IMR-90 (cell line): ENCODE measurements at regions not wholly inside any gene's neighbourhood (a gene's known extent, or its start where the extent isn't known, plus 50 kb on each side); places are given as distances from the start of the nearest gene placed in this dataset.

Experiments
- ATAC-seq: fragments of 200-7000 bp; cut with Tn5 transposase; 2 replicates; pipeline ENCODE4 v1.9.1; 2020; ENCODE audit warnings: low read depth, mild to moderate bottlenecking, moderate library complexity
- BruUV-seq: library from RNA; stranded (reverse); fragments of 400-500 nt; replicated peaks from 2 replicates; lab custom pipeline; 2021; lab: Mats Ljungman, UMichigan
- CTCF ChIA-PET: fragments of 300-600 bp; formaldehyde crosslinking; extraction: SDS; loops from one replicate; lab custom pipeline; 2021; ENCODE audit warnings: antibody characterized with exemption; lab: Yijun Ruan, JAX
- POLR2A ChIA-PET: fragments of 300-600 bp; sonication (Branson Sonifier 250); formaldehyde crosslinking; loops from one replicate; lab custom pipeline; 2022; ENCODE audit warnings: antibody characterized with exemption; ENCODE audit not compliant: unreplicated experiment; lab: Charles Lee
- DNase-seq: peaks from one replicate; pipeline ENCODE4 v3.0.0; 2013
- H2AFZ ChIP-seq: replicated peaks from 2 replicates; pipeline ENCODE3; 2013; ENCODE audit warnings: low read length, mild to moderate bottlenecking; ENCODE audit not compliant: poor library complexity
- H2AK5ac ChIP-seq: 2 replicates; pipeline ENCODE4 v1.6.1; 2013; ENCODE audit warnings: low read depth, low read length, inconsistent platforms
- H2AK9ac ChIP-seq: replicated peaks from 2 replicates; pipeline ENCODE3; 2013; ENCODE audit warnings: mild to moderate bottlenecking, low read depth, low read length, moderate library complexity; ENCODE audit not compliant: poor library complexity
- H2BK120ac ChIP-seq: 2 replicates; pipeline ENCODE4 v1.6.1; 2013; ENCODE audit warnings: low read depth, low read length, inconsistent platforms
- H2BK15ac ChIP-seq: 3 replicates; pipeline ENCODE4 v1.6.1; 2013; ENCODE audit warnings: low read depth, low read length, inconsistent platforms
- H2BK20ac ChIP-seq: 2 replicates; pipeline ENCODE4 v1.6.1; 2013; ENCODE audit warnings: low read depth, mild to moderate bottlenecking, inconsistent platforms, low read length, moderate library complexity
- H2BK5ac ChIP-seq: 2 replicates; pipeline ENCODE4 v1.6.1; 2013; ENCODE audit warnings: mild to moderate bottlenecking, low read depth, low read length, inconsistent platforms; ENCODE audit not compliant: poor library complexity, severe bottlenecking
- H3K14ac ChIP-seq: replicated peaks from 2 replicates; pipeline ENCODE4 v1.6.1; 2013; ENCODE audit warnings: low read depth, low read length, inconsistent platforms
- H3K18ac ChIP-seq: 2 replicates; pipeline ENCODE4 v1.6.1; 2013; ENCODE audit warnings: low read depth, low read length, control low read depth
- H3K23ac ChIP-seq: 2 replicates; pipeline ENCODE4 v1.6.1; 2013; ENCODE audit warnings: low read depth, low read length, inconsistent platforms
- H3K27ac ChIP-seq: 2 replicates; pipeline ENCODE4 v1.5.1; 2013; ENCODE audit warnings: mild to moderate bottlenecking, control low read depth, low read length; ENCODE audit not compliant: insufficient read depth
- H3K27me3 ChIP-seq: 2 replicates; pipeline ENCODE4 v1.6.1; 2013; ENCODE audit warnings: low read length; ENCODE audit not compliant: control insufficient read depth, insufficient read depth
- H3K36me3 ChIP-seq: 2 replicates; pipeline ENCODE4 v1.6.1; 2013; ENCODE audit warnings: low read length, mixed read lengths; ENCODE audit not compliant: control insufficient read depth, insufficient read depth
- H3K4ac ChIP-seq: 2 replicates; pipeline ENCODE4 v1.6.1; 2013; ENCODE audit warnings: low read depth, low read length, inconsistent platforms
- H3K4me1 ChIP-seq: 2 replicates; pipeline ENCODE4 v1.6.1; 2013; ENCODE audit warnings: low read length, mixed read lengths; ENCODE audit not compliant: control insufficient read depth, insufficient read depth
- H3K4me2 ChIP-seq: 2 replicates; pipeline ENCODE4 v1.6.1; 2013; ENCODE audit warnings: low read depth, mild to moderate bottlenecking, control low read depth, low read length, moderate library complexity
- H3K4me3 ChIP-seq: 2 replicates; pipeline ENCODE4 v1.5.1; 2013; ENCODE audit warnings: low read depth, mild to moderate bottlenecking, control low read depth, low read length, moderate library complexity; ENCODE audit not compliant: insufficient read depth
- H3K56ac ChIP-seq: 2 replicates; pipeline ENCODE4 v1.6.1; 2013; ENCODE audit warnings: low read length, inconsistent platforms; ENCODE audit not compliant: insufficient read depth; ENCODE audit errors: extremely low read depth
- H3K79me1 ChIP-seq, 2 experiments: 2 replicates each; pipeline ENCODE4 v1.6.1; 2013; ENCODE audit warnings: low read length in 2 of 2, inconsistent platforms in 1 of 2, low read depth in 1 of 2
- H3K9ac ChIP-seq: 2 replicates; pipeline ENCODE4 v1.6.1; 2013; ENCODE audit warnings: low read depth, low read length, control low read depth
- H3K9me1 ChIP-seq: 2 replicates; pipeline ENCODE4 v1.6.1; 2013; ENCODE audit warnings: low read length, inconsistent platforms; ENCODE audit not compliant: insufficient read depth
- H3K9me3 ChIP-seq: 2 replicates; pipeline ENCODE4 v1.6.1; 2013; ENCODE audit warnings: low read length; ENCODE audit not compliant: control insufficient read depth, insufficient read depth
- H4K20me1 ChIP-seq: 2 replicates; pipeline ENCODE4 v1.6.1; 2013; ENCODE audit warnings: low read length, inconsistent platforms; ENCODE audit not compliant: insufficient read depth
- H4K5ac ChIP-seq: 2 replicates; pipeline ENCODE4 v1.6.1; 2013; ENCODE audit warnings: mild to moderate bottlenecking, low read depth, low read length, control low read depth
- H4K8ac ChIP-seq, 2 experiments: 2 replicates each; pipeline ENCODE4 v1.6.1; 2013; ENCODE audit warnings: low read depth in 2 of 2, low read length in 2 of 2, control low read depth in 1 of 2, inconsistent platforms in 1 of 2
- H4K91ac ChIP-seq: 2 replicates; pipeline ENCODE4 v1.6.1; 2013; ENCODE audit warnings: low read depth, low read length, inconsistent platforms; ENCODE audit not compliant: insufficient read depth
- CHD1 ChIP-seq: IDR thresholded peaks from 2 replicates; pipeline ENCODE4 v1.6.1; 2012; ENCODE audit warnings: low read depth, low read length, improper control_type of control experiment
- CTCF ChIP-seq: conservative IDR thresholded peaks from 2 replicates; pipeline ENCODE4 v1.5.1; 2012; ENCODE audit warnings: mild to moderate bottlenecking, low read depth, low read length, improper control_type of control experiment
- FOS ChIP-seq: fragments of 150-350 bp; IDR thresholded peaks from 2 replicates; pipeline ENCODE4 v1.6.1; 2016; ENCODE audit warnings: low read depth, low read length
- MXI1 ChIP-seq: IDR thresholded peaks from 2 replicates; pipeline ENCODE4 v1.6.1; 2012; ENCODE audit warnings: low read depth, mild to moderate bottlenecking, low read length, moderate library complexity, borderline replicate concordance
- NFE2L2 ChIP-seq: fragments of 150-350 bp; IDR thresholded peaks from 2 replicates; pipeline ENCODE4 v1.6.1; 2016; ENCODE audit warnings: low read depth, mild to moderate bottlenecking, low read length
- POLR2A ChIP-seq: IDR thresholded peaks from 2 replicates; pipeline ENCODE4 v1.6.1; 2012; ENCODE audit warnings: mild to moderate bottlenecking, low read depth, low read length
- RAD21 ChIP-seq: IDR thresholded peaks from 2 replicates; pipeline ENCODE4 v1.6.1; 2012; ENCODE audit warnings: low read length, improper control_type of control experiment
- RCOR1 ChIP-seq: IDR thresholded peaks from 2 replicates; pipeline ENCODE4 v1.6.1; 2012; ENCODE audit warnings: mild to moderate bottlenecking, low read length, improper control_type of control experiment; ENCODE audit not compliant: insufficient replicate concordance
- RFX5 ChIP-seq: IDR thresholded peaks from 2 replicates; pipeline ENCODE4 v1.8.0; 2012; ENCODE audit warnings: low read depth, mild to moderate bottlenecking, low read length, moderate library complexity
- SMC3 ChIP-seq: fragments of 150-350 bp; IDR thresholded peaks from 2 replicates; pipeline ENCODE4 v1.6.1; 2016; ENCODE audit warnings: low read depth, mild to moderate bottlenecking, antibody characterized with exemption, low read length, moderate library complexity
- WGBS, 2 experiments: methylation state at CpG; one replicate each; pipeline versions ENCODE4 v1.1.5 to v1.1.7; 2013; ENCODE audit warnings: missing lambda C conversion rate in 2 of 2; ENCODE audit not compliant: insufficient read length in 1 of 2; ENCODE audit errors: extremely low coverage in 2 of 2; 5-methylcytosine and 5-hydroxymethylcytosine counted together
- dilution Hi-C: fragments of 300-500 bp; cut with HindIII; formaldehyde crosslinking; loops from one replicate; pipeline ENCODE4 v1.14.3; 2018; ENCODE audit warnings: low sequenced_read_pairs; ENCODE audit not compliant: unreplicated experiment
- in situ Hi-C: fragments of 300-500 bp; cut with MboI; formaldehyde crosslinking; loops from 3 replicates; pipeline ENCODE4 v1.14.3; 2019; ENCODE audit warnings: low sequenced_read_pairs, inconsistent platforms, mixed read lengths
- intact Hi-C: fragments of 100-400 bp; cut with micrococcal nuclease; formaldehyde crosslinking; loops from 2 replicates; pipeline ENCODE4 v1.10.0; 2022
- TF ChIP-seq, protein P1 (sequence below): fragments of 150-350 bp; IDR thresholded peaks from 2 replicates; pipeline ENCODE4 v1.6.1; 2016; ENCODE audit warnings: low read depth, mild to moderate bottlenecking, low read length, moderate library complexity, borderline replicate concordance

DNA sequence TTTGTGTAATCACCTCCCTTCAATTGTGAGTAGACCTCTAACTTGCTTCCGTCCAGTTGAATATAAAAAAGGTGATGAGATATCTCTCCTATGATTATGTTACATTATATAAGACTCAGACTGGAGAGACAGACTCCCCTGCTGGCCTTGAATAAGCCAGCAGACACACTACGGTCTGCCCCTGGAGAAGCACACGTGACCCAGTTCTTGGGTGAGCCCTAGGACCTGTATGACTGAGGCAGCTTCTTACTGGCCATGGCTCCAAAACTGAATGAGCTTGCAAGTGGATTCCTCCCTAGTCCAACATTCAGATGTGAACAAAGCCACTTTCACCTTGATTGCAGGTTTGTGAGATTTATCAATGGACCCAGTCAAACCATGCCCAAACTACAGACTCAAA, 427.9 kb upstream of the DCN start:
- CTCF ChIA-PET: no interaction called here
- no peak overlapping the region for H4K91ac ChIP-seq
- H3K4ac ChIP-seq: no peak overlapping the region
- no peaks in the 10 kb centered on the region for H3K9me3 ChIP-seq
- no peak overlapping the region for H3K56ac ChIP-seq
- no TSS peak for BruUV-seq
- TF ChIP-seq RFX5 (no peak), MXI1 (no peak), NFE2L2 (no peak), POLR2A (no peak), CHD1 (no peak), FOS (no peak), RCOR1 (no peak), RAD21 (no peak), CTCF (no peak), SMC3 (no peak)
- TF ChIP-seq, protein P1, sequence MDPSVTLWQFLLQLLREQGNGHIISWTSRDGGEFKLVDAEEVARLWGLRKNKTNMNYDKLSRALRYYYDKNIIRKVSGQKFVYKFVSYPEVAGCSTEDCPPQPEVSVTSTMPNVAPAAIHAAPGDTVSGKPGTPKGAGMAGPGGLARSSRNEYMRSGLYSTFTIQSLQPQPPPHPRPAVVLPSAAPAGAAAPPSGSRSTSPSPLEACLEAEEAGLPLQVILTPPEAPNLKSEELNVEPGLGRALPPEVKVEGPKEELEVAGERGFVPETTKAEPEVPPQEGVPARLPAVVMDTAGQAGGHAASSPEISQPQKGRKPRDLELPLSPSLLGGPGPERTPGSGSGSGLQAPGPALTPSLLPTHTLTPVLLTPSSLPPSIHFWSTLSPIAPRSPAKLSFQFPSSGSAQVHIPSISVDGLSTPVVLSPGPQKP: no peak
- H3K4me1 ChIP-seq: no peaks in the 10 kb centered on the region
- no peak overlapping the region for H2BK120ac ChIP-seq
- no peak overlapping the region for H2AK5ac ChIP-seq
- no peak overlapping the region for H3K9ac ChIP-seq
- no peak overlapping the region for H4K8ac ChIP-seq
- POLR2A ChIA-PET: no interaction called here
- H4K5ac ChIP-seq: no peak overlapping the region
- H4K20me1 ChIP-seq: no peaks in the 10 kb centered on the region
- no peak overlapping the region for H3K18ac ChIP-seq
- in situ Hi-C loops (no loop called here), intact Hi-C loops (no loop called here), dilution Hi-C loops (no loop called here)
- H2BK20ac ChIP-seq: no peak overlapping the region
- ATAC-seq: no peak
- H2BK5ac ChIP-seq: no peak overlapping the region
- H2BK15ac ChIP-seq: no peak overlapping the region
- H2AK9ac ChIP-seq: no peak overlapping the region
- DNase-seq: no peak
- H3K36me3 ChIP-seq: no peaks in the 10 kb centered on the region
- no peak overlapping the region for H3K4me2 ChIP-seq
- no peak overlapping the region for H3K27ac ChIP-seq
- no peak overlapping the region for H2AFZ ChIP-seq
- H3K79me1 ChIP-seq: no peaks in the 10 kb centered on the region
- 85% methylated on average over 2 of the region's 3 CpGs; no CpG with 5 or more reads in 1 of the 2 experiments for WGBS, 2 experiments
- H3K14ac ChIP-seq: no peak overlapping the region
- no peaks in the 10 kb centered on the region; the same call in 1 of the 2 replicates for H3K27me3 ChIP-seq
- H3K4me3 ChIP-seq: no peak overlapping the region
- H3K9me1 ChIP-seq: no peaks in the 10 kb centered on the region
- no peak overlapping the region for H3K23ac ChIP-seq
